ENCODE measurements at regions not wholly inside any gene's neighbourhood (a gene's known extent, or its start where the extent isn't known, plus 50 kb on each side); places are given as distances from the start of the nearest gene placed in this dataset.

DNA sequence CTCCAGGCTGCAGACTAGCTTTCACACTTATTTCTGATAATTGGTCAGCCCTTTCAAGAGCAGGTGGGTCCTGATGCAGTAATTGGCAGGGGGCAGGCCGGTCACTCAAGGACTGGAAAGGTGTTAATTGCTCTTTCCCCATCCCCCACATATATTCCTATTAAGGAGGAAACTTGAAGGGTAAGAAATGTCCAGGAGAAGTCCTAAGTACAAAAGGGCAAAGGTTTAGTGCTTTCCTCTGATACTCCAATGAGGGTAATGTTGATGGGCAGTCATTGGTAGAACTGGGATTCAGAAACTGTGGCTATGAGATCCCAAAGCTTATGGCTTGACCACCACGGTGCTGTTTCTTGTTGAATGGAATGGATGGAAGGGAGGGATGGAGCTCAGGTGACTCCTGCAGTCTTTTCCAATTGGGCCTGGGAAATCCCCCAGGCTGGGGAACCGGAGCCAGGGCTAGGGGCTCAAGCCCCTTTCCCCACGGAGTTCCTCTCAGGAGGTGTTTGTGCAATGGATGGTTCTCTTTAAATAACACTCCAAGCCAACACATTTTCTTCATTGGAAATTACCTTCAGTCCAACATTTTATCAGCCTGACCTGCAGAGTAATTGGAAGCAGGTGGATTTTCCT, 103.2 kb upstream of the ALDH1B1 start:
- no peak overlapping the region for H3K4me3 ChIP-seq (ENCODE audit: low read depth, low read length)
- TF ChIP-seq, protein P1, sequence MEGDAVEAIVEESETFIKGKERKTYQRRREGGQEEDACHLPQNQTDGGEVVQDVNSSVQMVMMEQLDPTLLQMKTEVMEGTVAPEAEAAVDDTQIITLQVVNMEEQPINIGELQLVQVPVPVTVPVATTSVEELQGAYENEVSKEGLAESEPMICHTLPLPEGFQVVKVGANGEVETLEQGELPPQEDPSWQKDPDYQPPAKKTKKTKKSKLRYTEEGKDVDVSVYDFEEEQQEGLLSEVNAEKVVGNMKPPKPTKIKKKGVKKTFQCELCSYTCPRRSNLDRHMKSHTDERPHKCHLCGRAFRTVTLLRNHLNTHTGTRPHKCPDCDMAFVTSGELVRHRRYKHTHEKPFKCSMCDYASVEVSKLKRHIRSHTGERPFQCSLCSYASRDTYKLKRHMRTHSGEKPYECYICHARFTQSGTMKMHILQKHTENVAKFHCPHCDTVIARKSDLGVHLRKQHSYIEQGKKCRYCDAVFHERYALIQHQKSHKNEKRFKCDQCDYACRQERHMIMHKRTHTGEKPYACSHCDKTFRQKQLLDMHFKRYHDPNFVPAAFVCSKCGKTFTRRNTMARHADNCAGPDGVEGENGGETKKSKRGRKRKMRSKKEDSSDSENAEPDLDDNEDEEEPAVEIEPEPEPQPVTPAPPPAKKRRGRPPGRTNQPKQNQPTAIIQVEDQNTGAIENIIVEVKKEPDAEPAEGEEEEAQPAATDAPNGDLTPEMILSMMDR (IDR thresholded peaks at IDR 0.05; ENCODE audit: insufficient read depth, low read depth, low read length, missing control alignments) = no peak
- DNase-seq (ENCODE audit: low read depth) = no peak

DNA sequence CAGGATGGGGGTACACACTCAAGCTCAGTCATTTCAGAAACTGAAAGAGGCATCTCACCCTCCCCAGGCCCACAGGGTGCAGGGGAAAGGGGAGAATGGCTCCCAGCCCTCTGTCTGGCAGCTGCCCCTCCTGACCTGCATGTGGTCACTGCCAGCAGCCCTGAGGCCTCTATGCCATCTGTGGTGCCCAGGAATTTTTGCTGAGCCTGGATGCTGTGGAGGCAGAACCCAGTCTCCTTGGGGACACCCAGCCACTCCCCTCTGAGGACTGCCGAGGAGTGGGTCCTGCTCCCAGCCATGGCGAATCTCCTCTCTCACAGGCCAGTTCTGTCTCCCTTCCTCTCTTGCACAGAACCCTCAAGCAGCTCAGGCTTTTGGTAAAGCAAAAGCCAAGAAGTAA, 104.0 kb upstream of the ALDH1B1 start:
- H3K4me3 ChIP-seq (ENCODE audit: low read depth, low read length) = no peak overlapping the region
- TF ChIP-seq, protein P1 (IDR thresholded peaks at IDR 0.05; ENCODE audit: insufficient read depth, low read depth, low read length, missing control alignments) = no peak
- no peak for DNase-seq (ENCODE audit: low read depth)

DNA sequence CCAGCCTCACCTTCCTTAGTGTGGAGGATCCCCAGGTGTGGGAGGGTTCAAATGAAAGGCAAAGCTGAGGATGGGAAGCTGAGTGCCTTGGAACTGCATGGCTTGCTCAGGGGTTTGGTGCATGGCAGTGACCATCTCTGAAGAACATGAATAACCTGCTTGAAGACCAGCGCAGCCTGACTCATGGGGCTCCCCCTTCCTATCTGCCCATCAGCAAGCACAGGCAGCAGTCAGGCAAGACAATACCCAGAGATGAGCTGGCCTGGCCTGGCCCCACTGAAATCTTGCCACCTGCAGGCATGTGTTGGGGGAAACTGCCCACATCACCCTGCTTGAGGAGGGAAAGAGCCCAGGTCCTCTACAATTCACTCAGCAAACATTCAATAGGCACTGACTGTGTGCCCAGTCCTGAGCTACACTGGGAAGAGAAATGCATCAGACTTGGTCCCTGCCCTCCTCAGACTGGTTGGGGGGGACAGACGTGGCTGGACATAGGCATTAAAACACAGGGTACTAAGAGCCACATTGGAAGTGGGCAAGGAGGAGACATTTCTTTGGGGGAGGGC, 105.0 kb upstream of the ALDH1B1 start:
- DNase-seq (ENCODE audit: low read depth) = peak; percentile 25
- H3K4me3 ChIP-seq (ENCODE audit: low read depth, low read length) = no peak overlapping the region
- TF ChIP-seq, protein P1 (IDR thresholded peaks at IDR 0.05; ENCODE audit: insufficient read depth, low read depth, low read length, missing control alignments) = no peak

DNA sequence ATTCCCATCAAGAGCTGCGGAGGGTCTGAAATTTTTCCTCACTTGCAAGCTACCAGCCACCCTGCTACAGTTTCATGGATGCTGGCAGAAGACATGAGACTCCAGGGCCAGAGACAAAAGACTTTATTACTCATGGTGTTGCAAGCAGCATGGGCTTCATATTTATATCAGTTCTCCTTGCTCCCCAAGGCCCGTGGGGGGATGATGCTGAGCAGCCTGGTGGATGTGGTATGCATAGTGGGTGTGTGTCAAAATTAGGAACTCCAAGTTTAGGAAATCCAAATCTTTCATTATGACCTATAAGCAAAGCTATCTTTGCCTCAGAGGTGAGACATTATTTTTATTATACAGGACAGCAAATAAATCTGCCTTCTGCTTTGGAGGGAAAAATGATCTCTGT, 105.7 kb upstream of the ALDH1B1 start:
- TF ChIP-seq, protein P1 (IDR thresholded peaks at IDR 0.05; ENCODE audit: insufficient read depth, low read depth, low read length, missing control alignments) = no peak
- H3K4me3 ChIP-seq (ENCODE audit: low read depth, low read length) = no peak overlapping the region
- DNase-seq (ENCODE audit: low read depth) = no peak

DNA sequence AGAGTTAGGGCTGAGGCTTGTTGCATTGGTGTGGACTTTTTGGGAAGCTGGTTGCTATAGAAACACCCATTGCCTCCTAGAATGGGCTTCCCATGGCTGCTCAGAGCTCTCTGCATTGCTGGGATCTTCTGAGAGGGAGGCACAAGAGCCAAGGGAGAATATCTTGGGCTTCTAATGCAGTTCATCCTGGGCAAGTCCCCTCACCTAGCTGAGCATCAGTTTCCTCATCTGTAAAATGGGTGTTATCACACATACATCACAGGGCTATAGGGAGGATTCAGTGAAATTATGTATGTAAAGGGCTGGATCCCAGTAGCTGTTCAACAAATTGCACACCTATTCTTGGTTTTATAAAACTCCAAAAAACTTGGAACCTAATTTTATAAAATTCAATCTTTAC, 106.1 kb upstream of the ALDH1B1 start:
- no peak for DNase-seq (ENCODE audit: low read depth)
- TF ChIP-seq, protein P1 (IDR thresholded peaks at IDR 0.05; ENCODE audit: insufficient read depth, low read depth, low read length, missing control alignments) = no peak
- no peak overlapping the region for H3K4me3 ChIP-seq (ENCODE audit: low read depth, low read length)

DNA sequence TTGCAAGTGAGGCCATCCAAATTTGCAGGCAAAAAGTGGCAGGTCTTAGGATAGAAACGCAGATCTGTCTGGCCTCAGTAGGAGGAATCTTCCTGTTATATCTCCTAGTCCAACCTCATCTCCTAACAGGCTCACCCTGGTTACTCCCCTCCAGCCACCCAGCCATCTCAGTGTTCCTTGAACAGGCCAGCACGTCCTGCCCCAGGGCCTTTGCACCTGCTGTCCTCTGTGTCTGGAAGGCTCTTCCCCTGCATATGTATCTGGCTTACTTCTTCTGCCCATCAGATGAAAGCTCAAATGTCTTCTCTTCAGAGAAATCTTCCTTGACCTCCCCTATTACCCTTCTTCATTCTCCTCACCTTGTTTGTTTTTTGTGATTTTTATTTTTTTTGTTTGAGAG, 107.3 kb upstream of the ALDH1B1 start:
- DNase-seq (ENCODE audit: low read depth) = no peak
- TF ChIP-seq, protein P1 (IDR thresholded peaks at IDR 0.05; ENCODE audit: insufficient read depth, low read depth, low read length, missing control alignments) = no peak

DNA sequence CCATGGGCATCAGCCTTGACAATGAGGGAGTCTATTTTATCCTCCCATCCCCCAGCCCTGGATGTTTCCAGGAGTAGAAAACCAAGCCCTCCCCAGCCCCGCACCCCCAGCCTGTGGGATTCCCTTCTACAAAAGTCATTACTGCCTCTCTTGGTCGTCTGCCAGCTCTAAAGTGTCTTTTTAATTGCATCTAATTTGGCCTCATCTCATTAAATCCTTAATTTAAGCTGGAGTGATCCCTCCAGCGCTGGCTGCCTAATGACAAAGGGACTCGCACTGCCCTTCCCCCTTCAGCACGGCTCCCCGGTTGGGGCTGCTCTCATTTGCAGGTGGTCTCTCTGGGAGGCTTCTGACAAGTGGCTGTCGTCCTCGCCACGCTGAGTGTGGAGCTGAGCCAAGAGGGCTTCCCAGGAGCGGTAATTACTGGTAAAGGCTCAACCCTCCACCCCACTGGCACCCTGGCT, 107.9 kb upstream of the ALDH1B1 start:
- no peak overlapping the region for H3K4me3 ChIP-seq (ENCODE audit: low read depth, low read length)
- DNase-seq (ENCODE audit: low read depth) = no peak
- TF ChIP-seq, protein P1 (IDR thresholded peaks at IDR 0.05; ENCODE audit: insufficient read depth, low read depth, low read length, missing control alignments) = no peak

More for the DNA sequence above, 107.3 kb upstream of the ALDH1B1 start:
- H3K4me3 ChIP-seq (ENCODE audit: low read depth, low read length) = no peak overlapping the region
